ENCODE measurements at regions not wholly inside any gene's neighbourhood (a gene's known extent, or its start where the extent isn't known, plus 50 kb on each side); places are given as distances from the start of the nearest gene placed in this dataset.

DNA sequence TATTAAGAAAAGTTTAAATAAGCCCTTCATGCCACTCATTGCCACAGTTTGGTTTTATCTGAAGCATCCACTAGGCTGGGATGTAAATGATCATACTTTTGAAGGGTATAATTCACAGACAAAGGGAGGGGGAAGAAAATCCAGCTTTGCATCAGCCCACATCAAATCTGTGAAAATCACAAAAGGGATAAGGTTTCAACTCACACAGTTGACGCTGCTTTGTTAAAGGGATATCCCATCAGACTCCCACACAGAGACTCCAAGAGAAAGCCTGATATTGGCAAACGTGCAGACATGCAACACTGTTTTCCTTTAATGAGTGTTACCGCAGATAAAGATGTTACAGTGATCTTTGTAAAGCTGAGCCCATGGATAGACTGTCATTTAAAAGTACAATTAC is 602.9 kb downstream of the TLE1 start:
- Histone ChIP-seq H3K36me3 (ENCODE audit: control insufficient read depth, insufficient read depth, low read length) (no peaks in the 10 kb centered on the region), H3K4me3 (ENCODE audit: low read depth, low read length) (no peak overlapping the region), H3K27me3 (ENCODE audit: control insufficient read depth, insufficient read depth, low read length) (no peaks in the 10 kb centered on the region)
- DNase-seq (ENCODE audit: low read depth): no peak
- TF ChIP-seq, protein P1, sequence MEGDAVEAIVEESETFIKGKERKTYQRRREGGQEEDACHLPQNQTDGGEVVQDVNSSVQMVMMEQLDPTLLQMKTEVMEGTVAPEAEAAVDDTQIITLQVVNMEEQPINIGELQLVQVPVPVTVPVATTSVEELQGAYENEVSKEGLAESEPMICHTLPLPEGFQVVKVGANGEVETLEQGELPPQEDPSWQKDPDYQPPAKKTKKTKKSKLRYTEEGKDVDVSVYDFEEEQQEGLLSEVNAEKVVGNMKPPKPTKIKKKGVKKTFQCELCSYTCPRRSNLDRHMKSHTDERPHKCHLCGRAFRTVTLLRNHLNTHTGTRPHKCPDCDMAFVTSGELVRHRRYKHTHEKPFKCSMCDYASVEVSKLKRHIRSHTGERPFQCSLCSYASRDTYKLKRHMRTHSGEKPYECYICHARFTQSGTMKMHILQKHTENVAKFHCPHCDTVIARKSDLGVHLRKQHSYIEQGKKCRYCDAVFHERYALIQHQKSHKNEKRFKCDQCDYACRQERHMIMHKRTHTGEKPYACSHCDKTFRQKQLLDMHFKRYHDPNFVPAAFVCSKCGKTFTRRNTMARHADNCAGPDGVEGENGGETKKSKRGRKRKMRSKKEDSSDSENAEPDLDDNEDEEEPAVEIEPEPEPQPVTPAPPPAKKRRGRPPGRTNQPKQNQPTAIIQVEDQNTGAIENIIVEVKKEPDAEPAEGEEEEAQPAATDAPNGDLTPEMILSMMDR (IDR thresholded peaks at IDR 0.05; ENCODE audit: insufficient read depth, low read length, poor library complexity, severe bottlenecking): no peak

DNA sequence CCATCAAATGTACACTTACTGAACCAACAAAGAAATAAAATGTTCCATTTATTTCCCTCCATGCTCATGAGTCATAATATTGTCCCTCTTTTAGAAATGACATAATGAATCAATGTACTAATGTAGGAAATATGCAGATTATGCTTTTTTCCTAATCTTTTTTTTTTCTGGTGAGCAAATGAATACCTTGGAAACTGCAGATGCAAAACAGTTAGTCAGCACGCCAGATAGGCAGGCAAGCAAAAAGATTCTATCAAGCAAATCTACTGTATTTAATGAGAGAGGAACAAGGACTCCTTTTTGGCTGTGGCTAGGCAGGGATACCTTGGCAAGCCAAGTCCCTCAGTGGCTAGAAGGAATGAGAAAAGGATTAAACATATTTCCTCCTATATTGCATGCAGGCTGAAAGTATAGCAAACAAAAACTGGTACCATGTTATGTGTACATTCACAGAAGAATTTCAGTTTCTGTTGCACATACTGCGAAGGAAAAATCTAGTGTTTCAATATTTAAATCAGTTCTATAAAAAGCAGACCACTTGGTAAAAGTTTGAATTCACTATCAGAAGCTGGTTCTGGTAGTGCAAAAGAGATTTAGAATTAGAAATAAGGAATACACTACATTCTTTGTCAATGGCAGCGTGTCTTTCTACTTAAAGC is 605.4 kb downstream of the TLE1 start:
- DNase-seq (ENCODE audit: low read depth): no peak
- TF ChIP-seq, protein P1 (IDR thresholded peaks at IDR 0.05; ENCODE audit: insufficient read depth, low read length, poor library complexity, severe bottlenecking): no peak
- H3K27me3 ChIP-seq (ENCODE audit: control insufficient read depth, insufficient read depth, low read length): no peaks in the 10 kb centered on the region
- H3K4me3 ChIP-seq (ENCODE audit: low read depth, low read length): no peak overlapping the region
- H3K36me3 ChIP-seq (ENCODE audit: control insufficient read depth, insufficient read depth, low read length): no peaks in the 10 kb centered on the region

GRCh38 chr9:81083067-81083466 is 606.3 kb downstream of the TLE1 start:
- no peak for DNase-seq (ENCODE audit: low read depth)
- H3K27me3 ChIP-seq (ENCODE audit: control insufficient read depth, insufficient read depth, low read length): no peaks in the 10 kb centered on the region
- H3K36me3 ChIP-seq (ENCODE audit: control insufficient read depth, insufficient read depth, low read length): no peaks in the 10 kb centered on the region
- TF ChIP-seq, protein P1 (IDR thresholded peaks at IDR 0.05; ENCODE audit: insufficient read depth, low read length, poor library complexity, severe bottlenecking): peak; percentile 18
- H3K4me3 ChIP-seq (ENCODE audit: low read depth, low read length): no peak overlapping the region

GRCh38 chr9:81082221-81082620 is 607.1 kb downstream of the TLE1 start:
- TF ChIP-seq, protein P1 (IDR thresholded peaks at IDR 0.05; ENCODE audit: insufficient read depth, low read length, poor library complexity, severe bottlenecking): no peak
- Histone ChIP-seq H3K36me3 (ENCODE audit: control insufficient read depth, insufficient read depth, low read length) (no peaks in the 10 kb centered on the region), H3K27me3 (ENCODE audit: control insufficient read depth, insufficient read depth, low read length) (no peaks in the 10 kb centered on the region), H3K4me3 (ENCODE audit: low read depth, low read length) (no peak overlapping the region)
- no peak for DNase-seq (ENCODE audit: low read depth)

DNA sequence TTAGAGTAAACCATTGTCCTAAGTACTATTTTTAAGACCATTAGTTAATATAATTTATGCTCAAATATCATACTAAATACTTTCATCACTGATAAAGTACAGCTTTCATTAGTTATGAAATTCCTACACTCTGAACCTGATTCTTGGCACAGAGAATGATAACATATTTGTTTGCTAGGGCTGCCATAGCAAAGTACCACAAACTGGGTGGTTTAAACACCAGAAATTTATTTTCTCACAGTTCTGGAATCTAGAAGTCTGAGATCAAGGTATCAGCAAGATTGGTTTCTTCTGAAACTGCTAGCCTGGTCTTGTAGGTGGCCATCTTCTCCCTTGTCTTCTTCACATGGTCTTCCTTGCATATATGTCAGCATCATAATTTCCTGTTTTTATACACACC is 608.4 kb downstream of the TLE1 start:
- TF ChIP-seq, protein P1 (IDR thresholded peaks at IDR 0.05; ENCODE audit: insufficient read depth, low read length, poor library complexity, severe bottlenecking): no peak
- H3K36me3 ChIP-seq (ENCODE audit: control insufficient read depth, insufficient read depth, low read length): no peaks in the 10 kb centered on the region
- no peak overlapping the region for H3K4me3 ChIP-seq (ENCODE audit: low read depth, low read length)
- no peak for DNase-seq (ENCODE audit: low read depth)
- H3K27me3 ChIP-seq (ENCODE audit: control insufficient read depth, insufficient read depth, low read length): no peaks in the 10 kb centered on the region

- H3K36me3 ChIP-seq (ENCODE audit: control insufficient read depth, insufficient read depth, low read length): no peaks in the 10 kb centered on the region
- no peaks in the 10 kb centered on the region for H3K27me3 ChIP-seq (ENCODE audit: control insufficient read depth, insufficient read depth, low read length)
- H3K4me3 ChIP-seq (ENCODE audit: low read depth, low read length): no peak overlapping the region
- TF ChIP-seq, protein P1 (IDR thresholded peaks at IDR 0.05; ENCODE audit: insufficient read depth, low read length, poor library complexity, severe bottlenecking): no peak
- DNase-seq (ENCODE audit: low read depth): no peak
These were observed 609.2 kb downstream of the TLE1 start for GRCh38 chr9:81080185-81080584.

Data from kidney epithelial cell (primary cell).